Activated CD8-positive, alpha-beta T cell treated with anti-CD3 and anti-CD28 coated beads for 36 hours (primary cell): ENCODE measurements at regions not wholly inside any gene's neighbourhood (a gene's known extent, or its start where the extent isn't known, plus 50 kb on each side); places are given as distances from the start of the nearest gene placed in this dataset.

Experiments used
- ATAC-seq: fragments of 200-7000 bp; cut with Tn5 transposase; one replicate; pipeline ENCODE4 v1.10.0; 2021; ENCODE audit warnings: mild to moderate bottlenecking, moderate library complexity
- CTCF ChIA-PET: fragments of 350-600 bp; sonication (Branson Sonifier 250); formaldehyde crosslinking; loops from one replicate; lab custom pipeline; 2021; ENCODE audit warnings: antibody characterized with exemption; lab: Charles Lee
- POLR2A ChIA-PET: fragments of 350-600 bp; sonication (Branson Sonifier 250); formaldehyde crosslinking; loops from one replicate; lab custom pipeline; 2021; ENCODE audit warnings: antibody characterized with exemption; lab: Charles Lee
- DNase-seq: peaks from one replicate; pipeline ENCODE4 v3.0.0-alpha.2; 2020
- H3K27ac Mint-ChIP-seq: one replicate; pipeline ENCODE4 v1.8.0; 2021; ENCODE audit warnings: mild to moderate bottlenecking, mixed read lengths
- H3K27me3 Mint-ChIP-seq: one replicate; pipeline ENCODE4 v1.8.0; 2021; ENCODE audit warnings: mixed read lengths
- H3K36me3 Mint-ChIP-seq: one replicate; pipeline ENCODE4 v1.8.0; 2021; ENCODE audit warnings: low read depth, mixed read lengths
- H3K4me1 Mint-ChIP-seq: one replicate; pipeline ENCODE4 v1.8.0; 2021; ENCODE audit warnings: low read depth, mixed read lengths
- H3K4me3 Mint-ChIP-seq: one replicate; pipeline ENCODE4 v1.8.0; 2021; ENCODE audit warnings: mild to moderate bottlenecking, moderate library complexity, mixed read lengths
- H3K9me3 Mint-ChIP-seq: one replicate; pipeline ENCODE4 v1.8.0; 2021; ENCODE audit warnings: mixed read lengths
- intact Hi-C: fragments of 100-400 bp; cut with micrococcal nuclease; formaldehyde crosslinking; loops from one replicate; pipeline ENCODE4 v1.10.0; 2022
- TF ChIP-seq, protein P1 (sequence below): fragments of 200-600 bp; IDR thresholded peaks from one replicate; pipeline ENCODE4 v1.8.0; 2022; ENCODE audit warnings: antibody characterized with exemption, mild to moderate bottlenecking

DNA sequence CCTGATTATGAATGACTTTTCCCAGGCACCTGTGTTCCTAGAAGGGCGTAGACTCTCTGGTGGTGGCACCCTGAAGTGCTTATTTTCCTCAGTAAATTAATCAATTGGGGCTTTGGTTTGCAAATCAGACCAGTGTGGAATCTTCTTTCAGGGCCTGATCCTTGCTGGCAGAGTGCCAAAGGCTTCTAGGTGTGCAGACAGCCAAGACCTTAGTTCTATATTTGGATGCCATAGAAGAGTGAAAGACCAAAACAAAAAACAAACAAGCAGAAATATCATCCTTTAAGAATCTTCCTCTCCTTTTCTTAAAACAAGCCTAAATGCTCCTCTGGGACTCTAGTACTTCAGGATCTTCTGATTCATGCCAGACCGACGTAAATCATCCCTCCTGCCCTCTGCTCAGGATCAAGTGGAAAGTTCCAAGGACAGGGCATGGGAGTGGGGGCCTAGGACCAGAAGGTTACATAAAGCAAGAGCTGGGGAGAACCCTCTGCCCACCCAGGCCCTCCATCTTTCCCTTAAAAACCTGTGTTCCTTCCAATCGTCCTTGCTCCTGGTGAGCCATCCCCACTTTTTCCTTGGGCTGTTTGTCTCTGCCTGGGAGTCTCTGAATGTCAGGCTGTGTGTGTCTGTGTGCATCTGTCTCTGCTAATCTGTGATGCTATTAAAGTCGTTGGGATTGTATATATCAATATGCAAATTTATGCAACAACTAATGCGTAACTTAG, 70.5 kb upstream of the MYLIP start:
- ATAC-seq (no peak), DNase-seq (no peak)
- ChIA-PET CTCF (no interaction called here), POLR2A (no interaction called here)
- no peaks in the 10 kb centered on the region for H3K36me3 Mint-ChIP-seq
- peaks cover 1% of the 10 kb centered on the region for H3K27me3 Mint-ChIP-seq
- H3K4me1 Mint-ChIP-seq = no peaks in the 10 kb centered on the region
- intact Hi-C loops = no loop called here
- H3K4me3 Mint-ChIP-seq = no peak overlapping the region
- H3K9me3 Mint-ChIP-seq = no peaks in the 10 kb centered on the region
- H3K27ac Mint-ChIP-seq = no peak overlapping the region
- TF ChIP-seq, protein P1, sequence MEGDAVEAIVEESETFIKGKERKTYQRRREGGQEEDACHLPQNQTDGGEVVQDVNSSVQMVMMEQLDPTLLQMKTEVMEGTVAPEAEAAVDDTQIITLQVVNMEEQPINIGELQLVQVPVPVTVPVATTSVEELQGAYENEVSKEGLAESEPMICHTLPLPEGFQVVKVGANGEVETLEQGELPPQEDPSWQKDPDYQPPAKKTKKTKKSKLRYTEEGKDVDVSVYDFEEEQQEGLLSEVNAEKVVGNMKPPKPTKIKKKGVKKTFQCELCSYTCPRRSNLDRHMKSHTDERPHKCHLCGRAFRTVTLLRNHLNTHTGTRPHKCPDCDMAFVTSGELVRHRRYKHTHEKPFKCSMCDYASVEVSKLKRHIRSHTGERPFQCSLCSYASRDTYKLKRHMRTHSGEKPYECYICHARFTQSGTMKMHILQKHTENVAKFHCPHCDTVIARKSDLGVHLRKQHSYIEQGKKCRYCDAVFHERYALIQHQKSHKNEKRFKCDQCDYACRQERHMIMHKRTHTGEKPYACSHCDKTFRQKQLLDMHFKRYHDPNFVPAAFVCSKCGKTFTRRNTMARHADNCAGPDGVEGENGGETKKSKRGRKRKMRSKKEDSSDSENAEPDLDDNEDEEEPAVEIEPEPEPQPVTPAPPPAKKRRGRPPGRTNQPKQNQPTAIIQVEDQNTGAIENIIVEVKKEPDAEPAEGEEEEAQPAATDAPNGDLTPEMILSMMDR = no peak

DNA sequence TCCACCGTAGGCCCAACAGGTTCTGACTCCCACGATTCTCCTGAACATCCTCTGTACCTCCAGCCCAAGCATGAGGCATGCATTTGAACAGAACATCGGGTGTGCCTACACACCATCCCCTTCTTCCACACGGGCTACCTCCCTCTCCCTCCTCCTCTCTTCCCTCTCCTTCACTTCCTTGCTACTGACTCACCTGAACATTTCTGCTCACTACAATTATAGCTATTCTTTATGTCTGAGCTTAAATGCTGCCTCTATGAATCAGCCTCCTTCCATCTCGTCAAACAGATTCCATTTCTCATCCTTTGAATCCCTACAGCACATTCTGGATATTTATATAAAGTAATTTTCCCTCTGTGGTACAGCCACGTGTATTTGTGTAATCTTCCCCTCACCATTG, 71.4 kb upstream of the MYLIP start:
- H3K36me3 Mint-ChIP-seq = no peaks in the 10 kb centered on the region

DNA sequence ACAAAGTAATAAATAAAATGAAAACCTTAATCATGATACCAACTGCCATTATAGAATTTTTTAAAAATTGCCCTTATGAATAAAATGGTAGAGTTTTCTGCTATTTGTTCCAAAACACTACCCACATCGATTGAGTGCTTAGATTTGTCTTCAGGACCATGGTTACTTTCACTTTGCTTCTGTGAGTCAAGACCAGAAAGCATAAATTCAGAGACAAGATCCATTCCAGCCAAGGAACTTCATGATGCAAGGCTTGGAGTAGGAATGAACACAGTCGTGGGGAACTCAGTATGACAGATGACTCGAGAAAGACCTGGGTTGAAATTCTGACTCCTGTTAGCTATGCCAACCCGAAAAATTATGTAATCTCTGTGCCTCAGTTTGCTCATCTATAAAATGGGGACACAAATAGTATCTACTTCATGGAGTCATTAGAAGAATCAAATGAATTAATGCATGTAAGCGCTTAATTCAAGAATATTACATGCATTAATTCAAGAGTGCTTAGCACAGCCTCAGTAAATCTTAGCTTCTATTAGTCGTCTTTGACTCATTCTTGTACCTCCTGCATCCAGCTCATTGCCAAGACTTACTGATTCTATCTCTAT, 72.5 kb upstream of the MYLIP start:
- DNase-seq (no peak), ATAC-seq (no peak)
- H3K27me3 Mint-ChIP-seq = peaks cover 1% of the 10 kb centered on the region
- TF ChIP-seq, protein P1 = no peak
- intact Hi-C loops = no loop called here
- H3K36me3 Mint-ChIP-seq = no peaks in the 10 kb centered on the region
- POLR2A ChIA-PET = no interaction called here
- no peak overlapping the region for H3K27ac Mint-ChIP-seq
- H3K4me3 Mint-ChIP-seq = no peak overlapping the region
- no peaks in the 10 kb centered on the region for H3K9me3 Mint-ChIP-seq
- H3K4me1 Mint-ChIP-seq = no peaks in the 10 kb centered on the region
- CTCF ChIA-PET = interaction anchor here (1.8 kb wide), 1 partner anchor 20 kb away, joined by 3 read pairs; no protein-coding TSS in a partner anchor

More for the DNA sequence above, 71.4 kb upstream of the MYLIP start:
- Mint-ChIP-seq H3K27me3 (peaks cover 1% of the 10 kb centered on the region), H3K4me3 (no peak overlapping the region), H3K4me1 (no peaks in the 10 kb centered on the region), H3K9me3 (no peaks in the 10 kb centered on the region), H3K27ac (no peak overlapping the region)
- ChIA-PET CTCF (no interaction called here), POLR2A (no interaction called here)
- ATAC-seq (no peak), DNase-seq (no peak)
- intact Hi-C loops = no loop called here
- TF ChIP-seq, protein P1 = no peak

DNA sequence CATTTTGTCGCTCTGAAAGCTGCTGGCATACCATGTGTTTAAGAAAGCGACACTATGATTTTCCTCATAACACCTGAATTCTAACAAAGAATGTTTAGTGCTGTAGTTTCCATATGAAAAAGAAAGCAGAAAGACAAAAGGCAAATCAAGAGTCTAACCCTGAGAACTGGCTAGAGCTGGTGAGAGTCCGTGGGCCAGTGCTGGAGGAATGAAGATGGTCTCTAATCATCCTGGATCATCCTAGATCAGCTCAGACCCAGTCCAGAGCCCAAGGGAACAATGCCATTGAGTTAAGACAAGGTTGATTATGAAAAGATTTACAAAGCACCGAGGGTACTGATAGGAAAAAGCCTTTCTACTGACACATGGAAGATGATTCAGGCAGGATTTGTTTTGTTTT, 73.0 kb upstream of the MYLIP start:
- ChIA-PET POLR2A (no interaction called here), CTCF (interaction anchor here (1.3 to 1.8 kb wide), 2 partner anchors 20 to 150 kb away, joined by 3 read pairs; no protein-coding TSS in a partner anchor)
- Mint-ChIP-seq H3K36me3 (no peaks in the 10 kb centered on the region), H3K4me1 (no peaks in the 10 kb centered on the region), H3K27ac (no peak overlapping the region), H3K4me3 (no peak overlapping the region), H3K9me3 (no peaks in the 10 kb centered on the region), H3K27me3 (peaks cover 1% of the 10 kb centered on the region)
- intact Hi-C loops = no loop called here
- no peak for DNase-seq
- TF ChIP-seq, protein P1 = no peak
- ATAC-seq = no peak

DNA sequence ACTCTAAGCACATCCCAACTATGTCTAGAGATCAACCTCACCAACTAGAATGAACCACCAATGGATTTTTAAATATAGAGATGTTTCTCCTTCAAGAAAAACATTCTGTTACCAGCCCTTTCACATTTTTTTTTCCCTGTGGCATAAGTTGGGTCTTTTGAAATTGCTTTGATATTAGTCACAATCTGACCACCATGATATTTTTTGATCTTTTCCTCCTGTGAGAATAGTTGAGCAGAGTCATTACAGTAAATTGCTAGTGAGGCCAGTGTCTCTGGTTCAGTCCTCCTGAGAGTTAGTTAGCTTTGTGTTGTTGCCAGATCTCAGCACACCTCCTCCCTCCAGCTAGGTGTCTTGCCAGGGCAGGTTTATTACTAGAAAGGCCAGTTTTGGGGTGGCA, 79.7 kb upstream of the MYLIP start:
- ATAC-seq (no peak), DNase-seq (no peak)
- H3K4me1 Mint-ChIP-seq = no peaks in the 10 kb centered on the region
- no peaks in the 10 kb centered on the region for H3K27me3 Mint-ChIP-seq
- POLR2A ChIA-PET = interaction anchor here (0.6 kb wide), 1 partner anchor 508 kb away, joined by 3 read pairs; no protein-coding TSS in a partner anchor
- intact Hi-C loops = no loop called here
- no peak overlapping the region for H3K4me3 Mint-ChIP-seq
- no peaks in the 10 kb centered on the region for H3K9me3 Mint-ChIP-seq
- CTCF ChIA-PET = no interaction called here
- H3K36me3 Mint-ChIP-seq = no peaks in the 10 kb centered on the region
- TF ChIP-seq, protein P1 = no peak
- no peak overlapping the region for H3K27ac Mint-ChIP-seq
